GM21529 (cell line): ENCODE measurements at regions not wholly inside any gene's neighbourhood (a gene's known extent, or its start where the extent isn't known, plus 50 kb on each side); places are given as distances from the start of the nearest gene placed in this dataset.

Source experiments
- ATAC-seq: cut with Tn5 transposase; IDR thresholded peaks from one replicate; pipeline ENCODE4 v1.9.1; 2021; ENCODE audit not compliant: unreplicated experiment

- peak; percentile 50 for ATAC-seq
Observed at GRCh38 chr3:168267179-168267578, 171.5 kb upstream of the GOLIM4 start.

- ATAC-seq: no peak
Observed at GRCh38 chr3:168266335-168266734, 170.6 kb upstream of the GOLIM4 start.

GRCh38 chr3:168262887-168263286, 167.2 kb upstream of the GOLIM4 start:
- ATAC-seq: no peak

GRCh38 chr3:168260859-168261258, 165.1 kb upstream of the GOLIM4 start:
- peak; percentile 81 for ATAC-seq

- peak; percentile 50 for ATAC-seq
Observed at GRCh38 chr3:168251371-168251770, 155.6 kb upstream of the GOLIM4 start.

GRCh38 chr3:168250415-168250861, 154.7 kb upstream of the GOLIM4 start:
- peak; percentile 23 for ATAC-seq

GRCh38 chr3:168249550-168250414, 154.1 kb upstream of the GOLIM4 start:
- peak; percentile 73 for ATAC-seq

- ATAC-seq: no peak
Observed at GRCh38 chr3:168249205-168249549, 153.5 kb upstream of the GOLIM4 start.

GRCh38 chr3:168248383-168249204, 152.9 kb upstream of the GOLIM4 start:
- peak; percentile 9 for ATAC-seq

- ATAC-seq: no peak
Observed at GRCh38 chr3:168241156-168241555, 145.4 kb upstream of the GOLIM4 start.

- no peak for ATAC-seq
Observed at GRCh38 chr3:168239287-168239686, 143.6 kb upstream of the GOLIM4 start.

- ATAC-seq: no peak
Observed at GRCh38 chr3:168233001-168233400, 137.3 kb upstream of the GOLIM4 start.

- no peak for ATAC-seq
Observed at GRCh38 chr3:168223085-168223484, 127.4 kb upstream of the GOLIM4 start.

- ATAC-seq: no peak
Observed at GRCh38 chr3:168220556-168220955, 124.8 kb upstream of the GOLIM4 start.

GRCh38 chr3:168219530-168219929, 123.8 kb upstream of the GOLIM4 start:
- no peak for ATAC-seq

GRCh38 chr3:168218600-168218999, 122.9 kb upstream of the GOLIM4 start:
- no peak for ATAC-seq

- ATAC-seq: no peak
Observed at GRCh38 chr3:168216851-168217250, 121.1 kb upstream of the GOLIM4 start.

- peak; percentile 93 for ATAC-seq
Observed at GRCh38 chr3:168213920-168214319, 118.2 kb upstream of the GOLIM4 start.

- ATAC-seq: no peak
Observed at GRCh38 chr3:168212664-168213285, 117.1 kb upstream of the GOLIM4 start.

- ATAC-seq: no peak
Observed at GRCh38 chr3:168205451-168205850, 109.7 kb upstream of the GOLIM4 start.

GRCh38 chr3:168197162-168197561, 101.4 kb upstream of the GOLIM4 start:
- no peak for ATAC-seq

GRCh38 chr3:168191856-168192255, 96.1 kb upstream of the GOLIM4 start:
- ATAC-seq: no peak
